IMR-90 (cell line): ENCODE measurements at regions not wholly inside any gene's neighbourhood (a gene's known extent, or its start where the extent isn't known, plus 50 kb on each side); places are given as distances from the start of the nearest gene placed in this dataset.

Experiments
- ATAC-seq: fragments of 200-7000 bp; cut with Tn5 transposase; 2 replicates; pipeline ENCODE4 v1.9.1; 2020; ENCODE audit warnings: low read depth, mild to moderate bottlenecking, moderate library complexity
- BruUV-seq: library from RNA; stranded (reverse); fragments of 400-500 nt; replicated peaks from 2 replicates; lab custom pipeline; 2021; lab: Mats Ljungman, UMichigan
- CTCF ChIA-PET: fragments of 300-600 bp; formaldehyde crosslinking; extraction: SDS; loops from one replicate; lab custom pipeline; 2021; ENCODE audit warnings: antibody characterized with exemption; lab: Yijun Ruan, JAX
- POLR2A ChIA-PET: fragments of 300-600 bp; sonication (Branson Sonifier 250); formaldehyde crosslinking; loops from one replicate; lab custom pipeline; 2022; ENCODE audit warnings: antibody characterized with exemption; ENCODE audit not compliant: unreplicated experiment; lab: Charles Lee
- DNase-seq: peaks from one replicate; pipeline ENCODE4 v3.0.0; 2013
- H2AFZ ChIP-seq: replicated peaks from 2 replicates; pipeline ENCODE3; 2013; ENCODE audit warnings: low read length, mild to moderate bottlenecking; ENCODE audit not compliant: poor library complexity
- H2AK5ac ChIP-seq: 2 replicates; pipeline ENCODE4 v1.6.1; 2013; ENCODE audit warnings: low read depth, low read length, inconsistent platforms
- H2AK9ac ChIP-seq: replicated peaks from 2 replicates; pipeline ENCODE3; 2013; ENCODE audit warnings: mild to moderate bottlenecking, low read depth, low read length, moderate library complexity; ENCODE audit not compliant: poor library complexity
- H2BK120ac ChIP-seq: 2 replicates; pipeline ENCODE4 v1.6.1; 2013; ENCODE audit warnings: low read depth, low read length, inconsistent platforms
- H2BK15ac ChIP-seq: 3 replicates; pipeline ENCODE4 v1.6.1; 2013; ENCODE audit warnings: low read depth, low read length, inconsistent platforms
- H2BK20ac ChIP-seq: 2 replicates; pipeline ENCODE4 v1.6.1; 2013; ENCODE audit warnings: low read depth, mild to moderate bottlenecking, inconsistent platforms, low read length, moderate library complexity
- H2BK5ac ChIP-seq: 2 replicates; pipeline ENCODE4 v1.6.1; 2013; ENCODE audit warnings: mild to moderate bottlenecking, low read depth, low read length, inconsistent platforms; ENCODE audit not compliant: poor library complexity, severe bottlenecking
- H3K14ac ChIP-seq: replicated peaks from 2 replicates; pipeline ENCODE4 v1.6.1; 2013; ENCODE audit warnings: low read depth, low read length, inconsistent platforms
- H3K18ac ChIP-seq: 2 replicates; pipeline ENCODE4 v1.6.1; 2013; ENCODE audit warnings: low read depth, low read length, control low read depth
- H3K23ac ChIP-seq: 2 replicates; pipeline ENCODE4 v1.6.1; 2013; ENCODE audit warnings: low read depth, low read length, inconsistent platforms
- H3K27ac ChIP-seq: 2 replicates; pipeline ENCODE4 v1.5.1; 2013; ENCODE audit warnings: mild to moderate bottlenecking, control low read depth, low read length; ENCODE audit not compliant: insufficient read depth
- H3K27me3 ChIP-seq: 2 replicates; pipeline ENCODE4 v1.6.1; 2013; ENCODE audit warnings: low read length; ENCODE audit not compliant: control insufficient read depth, insufficient read depth
- H3K36me3 ChIP-seq: 2 replicates; pipeline ENCODE4 v1.6.1; 2013; ENCODE audit warnings: low read length, mixed read lengths; ENCODE audit not compliant: control insufficient read depth, insufficient read depth
- H3K4ac ChIP-seq: 2 replicates; pipeline ENCODE4 v1.6.1; 2013; ENCODE audit warnings: low read depth, low read length, inconsistent platforms
- H3K4me1 ChIP-seq: 2 replicates; pipeline ENCODE4 v1.6.1; 2013; ENCODE audit warnings: low read length, mixed read lengths; ENCODE audit not compliant: control insufficient read depth, insufficient read depth
- H3K4me2 ChIP-seq: 2 replicates; pipeline ENCODE4 v1.6.1; 2013; ENCODE audit warnings: low read depth, mild to moderate bottlenecking, control low read depth, low read length, moderate library complexity
- H3K4me3 ChIP-seq: 2 replicates; pipeline ENCODE4 v1.5.1; 2013; ENCODE audit warnings: low read depth, mild to moderate bottlenecking, control low read depth, low read length, moderate library complexity; ENCODE audit not compliant: insufficient read depth
- H3K56ac ChIP-seq: 2 replicates; pipeline ENCODE4 v1.6.1; 2013; ENCODE audit warnings: low read length, inconsistent platforms; ENCODE audit not compliant: insufficient read depth; ENCODE audit errors: extremely low read depth
- H3K79me1 ChIP-seq, 2 experiments: 2 replicates each; pipeline ENCODE4 v1.6.1; 2013; ENCODE audit warnings: low read length in 2 of 2, inconsistent platforms in 1 of 2, low read depth in 1 of 2
- H3K9ac ChIP-seq: 2 replicates; pipeline ENCODE4 v1.6.1; 2013; ENCODE audit warnings: low read depth, low read length, control low read depth
- H3K9me1 ChIP-seq: 2 replicates; pipeline ENCODE4 v1.6.1; 2013; ENCODE audit warnings: low read length, inconsistent platforms; ENCODE audit not compliant: insufficient read depth
- H3K9me3 ChIP-seq: 2 replicates; pipeline ENCODE4 v1.6.1; 2013; ENCODE audit warnings: low read length; ENCODE audit not compliant: control insufficient read depth, insufficient read depth
- H4K20me1 ChIP-seq: 2 replicates; pipeline ENCODE4 v1.6.1; 2013; ENCODE audit warnings: low read length, inconsistent platforms; ENCODE audit not compliant: insufficient read depth
- H4K5ac ChIP-seq: 2 replicates; pipeline ENCODE4 v1.6.1; 2013; ENCODE audit warnings: mild to moderate bottlenecking, low read depth, low read length, control low read depth
- H4K8ac ChIP-seq, 2 experiments: 2 replicates each; pipeline ENCODE4 v1.6.1; 2013; ENCODE audit warnings: low read depth in 2 of 2, low read length in 2 of 2, control low read depth in 1 of 2, inconsistent platforms in 1 of 2
- H4K91ac ChIP-seq: 2 replicates; pipeline ENCODE4 v1.6.1; 2013; ENCODE audit warnings: low read depth, low read length, inconsistent platforms; ENCODE audit not compliant: insufficient read depth
- BHLHE40 ChIP-seq: fragments of 150-350 bp; IDR thresholded peaks from 2 replicates; pipeline ENCODE4 v1.6.1; 2016; ENCODE audit warnings: mild to moderate bottlenecking, low read depth, low read length
- CEBPB ChIP-seq: IDR thresholded peaks from 2 replicates; pipeline ENCODE4 v1.6.1; 2012; ENCODE audit warnings: low read depth, low read length, improper control_type of control experiment
- CHD1 ChIP-seq: IDR thresholded peaks from 2 replicates; pipeline ENCODE4 v1.6.1; 2012; ENCODE audit warnings: low read depth, low read length, improper control_type of control experiment
- CTCF ChIP-seq: conservative IDR thresholded peaks from 2 replicates; pipeline ENCODE4 v1.5.1; 2012; ENCODE audit warnings: mild to moderate bottlenecking, low read depth, low read length, improper control_type of control experiment
- ELK1 ChIP-seq: fragments of 150-350 bp; IDR thresholded peaks from 2 replicates; pipeline ENCODE4 v1.6.1; 2016; ENCODE audit warnings: low read depth, mild to moderate bottlenecking, low read length, moderate library complexity, borderline replicate concordance
- FOS ChIP-seq: fragments of 150-350 bp; IDR thresholded peaks from 2 replicates; pipeline ENCODE4 v1.6.1; 2016; ENCODE audit warnings: low read depth, low read length
- MAFK ChIP-seq: IDR thresholded peaks from 2 replicates; pipeline ENCODE4 v1.6.1; 2012; ENCODE audit warnings: low read depth, low read length, improper control_type of control experiment
- MAZ ChIP-seq: IDR thresholded peaks from 2 replicates; pipeline ENCODE4 v1.6.1; 2012; ENCODE audit warnings: low read depth, mild to moderate bottlenecking, low read length, improper control_type of control experiment, moderate library complexity, borderline replicate concordance
- MXI1 ChIP-seq: IDR thresholded peaks from 2 replicates; pipeline ENCODE4 v1.6.1; 2012; ENCODE audit warnings: low read depth, mild to moderate bottlenecking, low read length, moderate library complexity, borderline replicate concordance
- NFE2L2 ChIP-seq: fragments of 150-350 bp; IDR thresholded peaks from 2 replicates; pipeline ENCODE4 v1.6.1; 2016; ENCODE audit warnings: low read depth, mild to moderate bottlenecking, low read length
- POLR2A ChIP-seq: IDR thresholded peaks from 2 replicates; pipeline ENCODE4 v1.6.1; 2012; ENCODE audit warnings: mild to moderate bottlenecking, low read depth, low read length
- RAD21 ChIP-seq: IDR thresholded peaks from 2 replicates; pipeline ENCODE4 v1.6.1; 2012; ENCODE audit warnings: low read length, improper control_type of control experiment
- RCOR1 ChIP-seq: IDR thresholded peaks from 2 replicates; pipeline ENCODE4 v1.6.1; 2012; ENCODE audit warnings: mild to moderate bottlenecking, low read length, improper control_type of control experiment; ENCODE audit not compliant: insufficient replicate concordance
- RFX5 ChIP-seq: IDR thresholded peaks from 2 replicates; pipeline ENCODE4 v1.8.0; 2012; ENCODE audit warnings: low read depth, mild to moderate bottlenecking, low read length, moderate library complexity
- SMC3 ChIP-seq: fragments of 150-350 bp; IDR thresholded peaks from 2 replicates; pipeline ENCODE4 v1.6.1; 2016; ENCODE audit warnings: low read depth, mild to moderate bottlenecking, antibody characterized with exemption, low read length, moderate library complexity
- USF2 ChIP-seq: fragments of 150-350 bp; IDR thresholded peaks from 2 replicates; pipeline ENCODE4 v1.6.1; 2017; ENCODE audit warnings: mild to moderate bottlenecking, antibody characterized with exemption, low read length, low read depth
- WGBS, 2 experiments: methylation state at CpG; one replicate each; pipeline versions ENCODE4 v1.1.5 to v1.1.7; 2013; ENCODE audit warnings: missing lambda C conversion rate in 2 of 2; ENCODE audit not compliant: insufficient read length in 1 of 2; ENCODE audit errors: extremely low coverage in 2 of 2; 5-methylcytosine and 5-hydroxymethylcytosine counted together
- dilution Hi-C: fragments of 300-500 bp; cut with HindIII; formaldehyde crosslinking; loops from one replicate; pipeline ENCODE4 v1.14.3; 2018; ENCODE audit warnings: low sequenced_read_pairs; ENCODE audit not compliant: unreplicated experiment
- in situ Hi-C: fragments of 300-500 bp; cut with MboI; formaldehyde crosslinking; loops from 3 replicates; pipeline ENCODE4 v1.14.3; 2019; ENCODE audit warnings: low sequenced_read_pairs, inconsistent platforms, mixed read lengths
- intact Hi-C: fragments of 100-400 bp; cut with micrococcal nuclease; formaldehyde crosslinking; loops from 2 replicates; pipeline ENCODE4 v1.10.0; 2022

- Histone ChIP-seq H3K36me3 (no peaks in the 10 kb centered on the region), H3K4ac (no peak overlapping the region), H3K9ac (no peak overlapping the region), H3K9me1 (no peaks in the 10 kb centered on the region), H3K9me3 (no peaks in the 10 kb centered on the region), H4K8ac (no peak overlapping the region), H3K4me1 (no peaks in the 10 kb centered on the region), H3K56ac (no peak overlapping the region), H4K20me1 (no peaks in the 10 kb centered on the region), H3K4me3 (no peak overlapping the region), H3K79me1 (no peaks in the 10 kb centered on the region), H2AFZ (no peak overlapping the region), H2BK5ac (no peak overlapping the region), H3K4me2 (no peak overlapping the region), H2BK15ac (no peak overlapping the region), H4K5ac (no peak overlapping the region), H2AK5ac (no peak overlapping the region), H3K14ac (no peak overlapping the region), H3K27me3 (no peaks in the 10 kb centered on the region), H2BK120ac (no peak overlapping the region), H4K91ac (no peak overlapping the region), H3K18ac (no peak overlapping the region), H2BK20ac (no peak overlapping the region), H3K23ac (no peak overlapping the region), H2AK9ac (no peak overlapping the region), H3K27ac (no peak overlapping the region)
- DNase-seq (no peak), ATAC-seq (no peak)
- intact Hi-C loops = no loop called here
- 79% methylated on average over 3 of the region's 18 CpGs; no CpG with 5 or more reads in 1 of the 2 experiments for WGBS, 2 experiments
- dilution Hi-C loops = no loop called here
- ChIA-PET POLR2A (no interaction called here), CTCF (no interaction called here)
- in situ Hi-C loops = no loop called here
- TF ChIP-seq MAZ (no peak), USF2 (no peak), BHLHE40 (no peak), RCOR1 (no peak), FOS (no peak), CTCF (no peak), ELK1 (no peak), CEBPB (no peak), SMC3 (no peak), POLR2A (no peak), NFE2L2 (no peak), CHD1 (no peak), MAFK (no peak), RFX5 (no peak), RAD21 (no peak), MXI1 (no peak)
- BruUV-seq = no TSS peak
Observed at GRCh38 chr20:20796766-20797440, 84.5 kb upstream of the RALGAPA2 start.
